Astrocyte (in vitro differentiated cells and primary cell): ENCODE measurements at regions not wholly inside any gene's neighbourhood (a gene's known extent, or its start where the extent isn't known, plus 50 kb on each side); places are given as distances from the start of the nearest gene placed in this dataset.
"Not testable (repeated sequence)": the region's sequence is repeated elsewhere in the genome, so short reads cannot be mapped to it uniquely, and the experiment has no call there.

Source experiments
- DNase-seq: peaks from one replicate; pipeline ENCODE4 v3.0.0-alpha.2; 2010; ENCODE audit warnings: low read depth
- FAIRE-seq: peaks from 2 replicates; lab custom pipeline; 2011; peaks lifted over from hg19 to GRCh38; lab: Jason Lieb, UNC
- H2AFZ ChIP-seq: 2 replicates; pipeline ENCODE4 v1.6.0; 2012; ENCODE audit warnings: low read depth, low read length, inconsistent platforms
- H3K27ac ChIP-seq: 2 replicates; pipeline ENCODE4 v1.5.1; 2011; ENCODE audit warnings: low read depth, low read length, inconsistent platforms
- H3K27me3 ChIP-seq: 2 replicates; pipeline ENCODE4 v1.6.0; 2011; ENCODE audit warnings: low read length, inconsistent platforms; ENCODE audit not compliant: insufficient read depth
- H3K36me3 ChIP-seq: 2 replicates; pipeline ENCODE4 v1.5.1; 2011; ENCODE audit warnings: low read length, inconsistent platforms; ENCODE audit not compliant: insufficient read depth
- H3K4me1 ChIP-seq: 2 replicates; pipeline ENCODE4 v1.5.1; 2011; ENCODE audit warnings: low read length, inconsistent platforms; ENCODE audit not compliant: insufficient read depth
- H3K4me2 ChIP-seq: 2 replicates; pipeline ENCODE4 v1.6.0; 2012; ENCODE audit warnings: low read length, inconsistent platforms
- H3K4me3 ChIP-seq: 2 replicates; pipeline ENCODE4 v1.5.1; 2011; ENCODE audit warnings: low read depth, mild to moderate bottlenecking, low read length, inconsistent platforms; ENCODE audit not compliant: insufficient read depth
- H3K79me2 ChIP-seq: 2 replicates; pipeline ENCODE4 v1.6.0; 2012; ENCODE audit warnings: mild to moderate bottlenecking, low read length, inconsistent platforms; ENCODE audit not compliant: insufficient read depth
- H3K9ac ChIP-seq: 2 replicates; pipeline ENCODE4 v1.6.0; 2012; ENCODE audit warnings: mild to moderate bottlenecking, low read length, inconsistent platforms
- H3K9me3 ChIP-seq: 2 replicates; pipeline ENCODE4 v1.5.1; 2012; ENCODE audit warnings: low read depth, mild to moderate bottlenecking, low read length, inconsistent platforms; ENCODE audit not compliant: insufficient read depth
- H4K20me1 ChIP-seq: 2 replicates; pipeline ENCODE4 v1.6.0; 2012; ENCODE audit warnings: low read length, inconsistent platforms; ENCODE audit not compliant: insufficient read depth
- H3K27ac Mint-ChIP-seq: one replicate; pipeline ENCODE4 v1.8.0; 2021; ENCODE audit warnings: mild to moderate bottlenecking, mixed read lengths; ENCODE audit not compliant: unreplicated experiment
- H3K27me3 Mint-ChIP-seq: one replicate; pipeline ENCODE4 v1.8.0; 2021; ENCODE audit warnings: low read depth, mixed read lengths; ENCODE audit not compliant: unreplicated experiment
- H3K36me3 Mint-ChIP-seq: one replicate; pipeline ENCODE4 v1.8.0; 2021; ENCODE audit warnings: low read depth, mixed read lengths; ENCODE audit not compliant: unreplicated experiment
- H3K4me1 Mint-ChIP-seq: one replicate; pipeline ENCODE4 v1.8.0; 2021; ENCODE audit warnings: low read depth, mixed read lengths; ENCODE audit not compliant: unreplicated experiment
- H3K4me3 Mint-ChIP-seq: one replicate; pipeline ENCODE4 v1.8.0; 2021; ENCODE audit warnings: mild to moderate bottlenecking, moderate library complexity, mixed read lengths; ENCODE audit not compliant: unreplicated experiment
- H3K9me3 Mint-ChIP-seq: one replicate; pipeline ENCODE4 v1.8.0; 2021; ENCODE audit warnings: mild to moderate bottlenecking, mixed read lengths; ENCODE audit not compliant: unreplicated experiment
- CTCF ChIP-seq: IDR thresholded peaks from 2 replicates; pipeline ENCODE4 v1.5.1; 2011; ENCODE audit warnings: low read depth, mild to moderate bottlenecking, inconsistent platforms, low read length, moderate library complexity; ENCODE audit not compliant: insufficient read depth
- EZH2 ChIP-seq: IDR thresholded peaks from 2 replicates; pipeline ENCODE4 v1.6.1; 2012; ENCODE audit warnings: mild to moderate bottlenecking, low read length, inconsistent platforms; ENCODE audit not compliant: insufficient read depth

GRCh38 chr22:47495110-47495509 lies 732.7 kb downstream of the TBC1D22A start:
- no peak for FAIRE-seq
- no peak overlapping the region for H3K9ac ChIP-seq
- no peaks in the 10 kb centered on the region for H3K4me1 Mint-ChIP-seq
- TF ChIP-seq CTCF (no peak), EZH2 (no peak)
- H3K36me3 Mint-ChIP-seq = no peaks in the 10 kb centered on the region
- no peaks in the 10 kb centered on the region for H4K20me1 ChIP-seq
- H3K79me2 ChIP-seq = no peaks in the 10 kb centered on the region
- H3K27me3 Mint-ChIP-seq = no peaks in the 10 kb centered on the region
- peaks cover 10% of the 10 kb centered on the region for H3K9me3 ChIP-seq
- no peak overlapping the region for H3K4me3 ChIP-seq
- no peak overlapping the region for H3K4me2 ChIP-seq
- DNase-seq = no peak
- peaks cover 39% of the 10 kb centered on the region for H3K9me3 Mint-ChIP-seq
- H3K36me3 ChIP-seq = no peaks in the 10 kb centered on the region
- no peaks in the 10 kb centered on the region for H3K27me3 ChIP-seq
- no peak overlapping the region for H3K4me3 Mint-ChIP-seq
- H3K4me1 ChIP-seq = no peaks in the 10 kb centered on the region
- no peak overlapping the region for H2AFZ ChIP-seq
- no peak overlapping the region for H3K27ac ChIP-seq
- H3K27ac Mint-ChIP-seq = no peak overlapping the region

- H3K27me3 Mint-ChIP-seq, H3K27ac ChIP-seq, H3K4me1 ChIP-seq, H3K36me3 Mint-ChIP-seq, FAIRE-seq, H3K9me3 ChIP-seq, H3K9ac ChIP-seq, H3K36me3 ChIP-seq, H2AFZ ChIP-seq, H3K79me2 ChIP-seq, H3K4me1 Mint-ChIP-seq, DNase-seq, H3K4me2 ChIP-seq, H3K9me3 Mint-ChIP-seq, H4K20me1 ChIP-seq, H3K27ac Mint-ChIP-seq, H3K27me3 ChIP-seq, H3K4me3 ChIP-seq, H3K4me3 Mint-ChIP-seq: not testable (repeated sequence)
Measured at GRCh38 chr22:47488131-47488530, 725.7 kb downstream of the TBC1D22A start.

- no peak for DNase-seq
- no peak for FAIRE-seq
- H3K4me1 ChIP-seq = no peaks in the 10 kb centered on the region
- H4K20me1 ChIP-seq = no peaks in the 10 kb centered on the region
- TF ChIP-seq CTCF (no peak), EZH2 (no peak)
- Mint-ChIP-seq H3K36me3 (no peaks in the 10 kb centered on the region), H3K4me3 (no peak overlapping the region), H3K27me3 (no peaks in the 10 kb centered on the region), H3K4me1 (no peaks in the 10 kb centered on the region), H3K9me3 (peaks cover 8% of the 10 kb centered on the region), H3K27ac (no peak overlapping the region)
- H3K4me3 ChIP-seq = no peak overlapping the region
- H3K27ac ChIP-seq = no peak overlapping the region
- H3K4me2 ChIP-seq = no peak overlapping the region
- H3K36me3 ChIP-seq = no peaks in the 10 kb centered on the region
- H3K9me3 ChIP-seq = peaks cover 3% of the 10 kb centered on the region
- no peak overlapping the region for H2AFZ ChIP-seq
- H3K27me3 ChIP-seq = no peaks in the 10 kb centered on the region
- H3K79me2 ChIP-seq = no peaks in the 10 kb centered on the region
- no peak overlapping the region for H3K9ac ChIP-seq
Measured at GRCh38 chr22:47486569-47487312, 724.3 kb downstream of the TBC1D22A start.
